AG10803 (cell line): ENCODE measurements at regions not wholly inside any gene's neighbourhood (a gene's known extent, or its start where the extent isn't known, plus 50 kb on each side); places are given as distances from the start of the nearest gene placed in this dataset.

Experiments used
- DNase-seq: peaks from one replicate; pipeline ENCODE4 v3.0.0; 2010; ENCODE audit warnings: low read depth
- H3K4me3 ChIP-seq: 2 replicates; pipeline ENCODE4 v1.5.1; 2011; ENCODE audit warnings: mild to moderate bottlenecking, low read length, control low read depth
- TF ChIP-seq, protein P1 (sequence below): conservative IDR thresholded peaks from 2 replicates; pipeline ENCODE4 v1.5.1; 2011; ENCODE audit warnings: mild to moderate bottlenecking, low read length, control low read depth, inconsistent platforms

DNA sequence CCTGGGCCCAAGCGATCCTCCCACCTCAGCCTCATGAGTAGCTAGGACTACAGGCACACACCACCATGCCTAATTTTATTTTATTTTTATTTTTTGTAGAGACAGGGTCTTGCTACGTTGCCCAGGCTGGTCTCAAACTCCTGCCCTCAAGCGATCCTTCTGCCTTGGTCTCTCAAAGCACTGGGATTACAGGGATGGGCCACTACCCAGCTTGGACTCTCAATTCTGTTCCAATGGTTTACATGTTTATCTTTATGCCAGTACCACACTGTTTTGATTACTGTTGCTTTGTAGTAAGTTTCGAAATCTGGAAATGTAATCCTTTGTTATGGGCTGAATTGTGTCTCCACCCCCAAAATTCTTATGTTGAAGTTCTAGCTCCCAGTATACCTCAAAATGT lies 88.4 kb upstream of the TARDBP start:
- no peak for DNase-seq
- TF ChIP-seq, protein P1, sequence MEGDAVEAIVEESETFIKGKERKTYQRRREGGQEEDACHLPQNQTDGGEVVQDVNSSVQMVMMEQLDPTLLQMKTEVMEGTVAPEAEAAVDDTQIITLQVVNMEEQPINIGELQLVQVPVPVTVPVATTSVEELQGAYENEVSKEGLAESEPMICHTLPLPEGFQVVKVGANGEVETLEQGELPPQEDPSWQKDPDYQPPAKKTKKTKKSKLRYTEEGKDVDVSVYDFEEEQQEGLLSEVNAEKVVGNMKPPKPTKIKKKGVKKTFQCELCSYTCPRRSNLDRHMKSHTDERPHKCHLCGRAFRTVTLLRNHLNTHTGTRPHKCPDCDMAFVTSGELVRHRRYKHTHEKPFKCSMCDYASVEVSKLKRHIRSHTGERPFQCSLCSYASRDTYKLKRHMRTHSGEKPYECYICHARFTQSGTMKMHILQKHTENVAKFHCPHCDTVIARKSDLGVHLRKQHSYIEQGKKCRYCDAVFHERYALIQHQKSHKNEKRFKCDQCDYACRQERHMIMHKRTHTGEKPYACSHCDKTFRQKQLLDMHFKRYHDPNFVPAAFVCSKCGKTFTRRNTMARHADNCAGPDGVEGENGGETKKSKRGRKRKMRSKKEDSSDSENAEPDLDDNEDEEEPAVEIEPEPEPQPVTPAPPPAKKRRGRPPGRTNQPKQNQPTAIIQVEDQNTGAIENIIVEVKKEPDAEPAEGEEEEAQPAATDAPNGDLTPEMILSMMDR, result no peak
- H3K4me3 ChIP-seq, result no peak overlapping the region

DNA sequence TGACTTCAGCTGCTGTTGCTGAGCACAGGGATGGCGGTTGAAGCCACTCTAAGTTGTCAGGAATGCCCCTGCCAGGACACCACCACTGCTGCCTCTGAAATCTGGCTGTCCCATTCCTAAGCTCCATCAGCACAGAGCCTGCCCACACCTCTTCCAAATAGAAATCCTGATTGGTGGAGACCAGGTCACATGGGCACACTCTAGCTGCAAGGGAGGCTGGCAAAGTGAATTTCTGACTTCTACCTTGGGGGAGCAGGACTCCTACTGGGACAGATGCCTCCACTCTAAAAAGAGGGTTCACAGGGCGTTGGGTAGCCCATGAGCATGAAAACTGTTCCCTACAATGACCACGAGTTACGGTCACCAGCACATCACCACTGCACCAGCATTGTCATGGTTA lies 83.8 kb upstream of the TARDBP start:
- DNase-seq, result no peak
- H3K4me3 ChIP-seq, result no peak overlapping the region
- TF ChIP-seq, protein P1, result no peak

DNA sequence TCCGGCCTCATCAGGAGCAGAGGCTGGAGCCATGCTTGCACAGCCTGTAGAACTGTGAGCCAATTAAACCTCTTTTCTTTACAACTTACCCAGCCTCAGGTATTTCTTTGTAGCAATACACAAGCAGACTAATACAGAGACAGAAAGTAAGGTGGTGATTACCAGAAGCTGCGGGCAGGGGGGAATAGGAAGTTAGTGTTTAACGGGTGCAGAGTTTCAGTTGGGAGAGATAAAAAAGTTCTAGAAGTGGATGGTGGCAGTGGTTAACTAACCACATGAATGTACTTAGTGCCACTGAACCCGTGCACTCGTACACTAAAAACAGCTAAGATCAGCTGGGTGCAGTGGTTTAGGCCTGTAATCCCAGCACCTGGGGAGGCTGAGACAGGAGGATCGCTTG lies 80.4 kb upstream of the TARDBP start:
- no peak for DNase-seq
- TF ChIP-seq, protein P1, result no peak
- H3K4me3 ChIP-seq, result no peak overlapping the region

- H3K4me3 ChIP-seq, result no peak overlapping the region
- DNase-seq, result no peak
- TF ChIP-seq, protein P1, result no peak
Measured at GRCh38 chr1:10934150-10934818, 78.2 kb upstream of the TARDBP start.

- TF ChIP-seq, protein P1, result no peak
- no peak for DNase-seq
- H3K4me3 ChIP-seq, result no peak overlapping the region
Measured at GRCh38 chr1:10935246-10935645, 77.2 kb upstream of the TARDBP start.

- TF ChIP-seq, protein P1, result no peak
- no peak for DNase-seq
Measured at GRCh38 chr1:10935724-10936123, 76.7 kb upstream of the TARDBP start.

GRCh38 chr1:10936998-10937901 lies 75.2 kb upstream of the TARDBP start:
- H3K4me3 ChIP-seq, result no peak overlapping the region
- TF ChIP-seq, protein P1, result no peak
- DNase-seq, result no peak

More at GRCh38 chr1:10935724-10936123, 76.7 kb upstream of the TARDBP start:
- H3K4me3 ChIP-seq, result no peak overlapping the region
